K562 (cell line): ENCODE measurements at regions not wholly inside any gene's neighbourhood (a gene's known extent, or its start where the extent isn't known, plus 50 kb on each side); places are given as distances from the start of the nearest gene placed in this dataset.
A peak's percentile ranks its signal among the peaks of the same experiment; 100 is the strongest.

Experiments used
- ATAC-seq: fragments of 200-7000 bp; cut with Tn5 transposase; 3 replicates; pipeline ENCODE4 v1.9.1; 2020; ENCODE audit warnings: moderate library complexity
- BruUV-seq: library from RNA; stranded (reverse); fragments of 400-500 nt; replicated peaks from 2 replicates; lab custom pipeline; 2021; lab: Mats Ljungman, UMichigan
- CTCF ChIA-PET: fragments of 300-600 bp; formaldehyde crosslinking; extraction: SDS; loops from one replicate; lab custom pipeline; 2021; ENCODE audit warnings: low intra/inter-chr PET ratio; lab: Yijun Ruan, JAX
- POLR2A ChIA-PET: fragments of 300-600, 350-650 bp; sonication (Branson Sonifier 250); formaldehyde crosslinking; extraction: SDS; loops from one replicate; lab custom pipeline; 2021; ENCODE audit warnings: antibody characterized with exemption, inconsistent platforms; lab: Yijun Ruan, JAX
- DNase-seq, 4 experiments: peaks; one replicate each; pipeline versions ENCODE4 v3.0.0 to v3.0.0-alpha.2; 2011 to 2018; ENCODE audit warnings: low spot score in 3 of 4, mixed read lengths in 3 of 4; ENCODE audit errors: extremely low read depth in 1 of 4
- FAIRE-seq: peaks from 2 replicates; lab custom pipeline; 2011; peaks lifted over from hg19 to GRCh38; lab: Jason Lieb, UNC
- H2AFZ ChIP-seq: 2 replicates; pipeline ENCODE4 v1.6.0; 2011; ENCODE audit warnings: low read depth, low read length, control low read depth, inconsistent platforms
- H3K27ac ChIP-seq: fragments of 200-600 bp; 3 replicates; pipeline ENCODE4 v1.8.0; 2011; ENCODE audit warnings: low read depth, mild to moderate bottlenecking, control low read depth, inconsistent platforms, low read length, moderate library complexity, mixed read lengths; ENCODE audit errors: extremely low read depth
- H3K27me3 ChIP-seq, 2 experiments: fragments of 300-600 bp in 1 of 2; 2 replicates in 1 of 2; 3 replicates in 1 of 2; pipeline versions ENCODE4 v1.6.0 to v1.8.0; 2011; ENCODE audit warnings: inconsistent platforms in 2 of 2, low read length in 2 of 2, mild to moderate bottlenecking in 1 of 2, mixed read lengths in 1 of 2, moderate library complexity in 1 of 2; ENCODE audit not compliant: control insufficient read depth in 2 of 2, insufficient read depth in 2 of 2
- H3K36me3 ChIP-seq: fragments of 300-600 bp; 3 replicates; pipeline ENCODE4 v1.8.0; 2011; ENCODE audit warnings: mild to moderate bottlenecking, low read length, inconsistent platforms; ENCODE audit not compliant: control insufficient read depth, insufficient read depth
- H3K4me1 ChIP-seq, 2 experiments: fragments of 200-600 bp in 1 of 2; replicated peaks in 1 of 2; 2 replicates in 1 of 2; 3 replicates in 1 of 2; pipeline versions ENCODE4 v1.5.1 to v1.8.0; 2011; ENCODE audit warnings: inconsistent platforms in 2 of 2, low read length in 2 of 2, mild to moderate bottlenecking in 1 of 2, mixed read lengths in 1 of 2, moderate library complexity in 1 of 2; ENCODE audit not compliant: control insufficient read depth in 2 of 2, insufficient read depth in 2 of 2
- H3K4me2 ChIP-seq: 2 replicates; pipeline ENCODE4 v1.6.1; 2011; ENCODE audit warnings: low read length, control low read depth, inconsistent platforms, mixed read lengths; ENCODE audit not compliant: insufficient read depth
- H3K4me3 ChIP-seq: fragments of 200-600 bp; sonication (generic), shearing (Covaris generic); 2 replicates; pipeline ENCODE4 v1.5.1; 2016; ENCODE audit warnings: control low read depth, inconsistent platforms
- H3K79me2 ChIP-seq: fragments of 200-600 bp; 3 replicates; pipeline ENCODE4 v1.8.0; 2011; ENCODE audit warnings: low read length, inconsistent platforms; ENCODE audit not compliant: control insufficient read depth, insufficient read depth
- H3K9ac ChIP-seq, 2 experiments: 2 replicates each; pipeline versions ENCODE4 v1.6.0 to v1.6.1; 2011; ENCODE audit warnings: low read depth in 2 of 2, low read length in 2 of 2, control low read depth in 1 of 2, inconsistent platforms in 1 of 2, mild to moderate bottlenecking in 1 of 2, mixed read lengths in 1 of 2; ENCODE audit not compliant: insufficient read depth in 1 of 2
- H3K9me1 ChIP-seq: one replicate; pipeline ENCODE4 v1.6.0; 2011; ENCODE audit warnings: inconsistent platforms, mild to moderate bottlenecking, low read length, moderate library complexity; ENCODE audit not compliant: control insufficient read depth, insufficient read depth
- H3K9me3 ChIP-seq: replicated peaks from 2 replicates; pipeline ENCODE4 v1.5.1; 2011; ENCODE audit warnings: low read depth, low read length, inconsistent platforms; ENCODE audit not compliant: control insufficient read depth, insufficient read depth
- H4K20me1 ChIP-seq: replicated peaks from 2 replicates; pipeline ENCODE4 v1.6.1; 2011; ENCODE audit warnings: low read length, inconsistent platforms, mixed read lengths; ENCODE audit not compliant: control insufficient read depth, insufficient read depth
- NRF1 ChIP-seq, 2 experiments: fragments of 450-650 bp; IDR thresholded peaks in 1 of 2; conservative IDR thresholded peaks in 1 of 2; 2 replicates each; pipeline ENCODE4 v1.6.1; 2014; ENCODE audit warnings: mild to moderate bottlenecking in 2 of 2
- ZFP36 ChIP-seq: fragments of 150-350 bp; IDR thresholded peaks from 2 replicates; pipeline ENCODE4 v1.6.1; 2018; ENCODE audit warnings: low read length, low read depth; ENCODE audit not compliant: partially characterized antibody
- ZHX1 ChIP-seq: fragments of 150-350 bp; conservative IDR thresholded peaks from 2 replicates; pipeline ENCODE4 v1.6.1; 2014; ENCODE audit warnings: low read length
- WGBS: fragments of 100-300 bp; shearing (Covaris generic); methylation state at CpG from one replicate; pipeline ENCODE4 v1.1.6; 2016; ENCODE audit warnings: low coverage, mixed read lengths; ENCODE audit not compliant: insufficient coverage; ENCODE audit errors: missing lambda C conversion rate; 5-methylcytosine and 5-hydroxymethylcytosine counted together
- in situ Hi-C: fragments of 300-500 bp; cut with MboI; formaldehyde crosslinking; loops from 4 replicates; pipeline ENCODE4 v1.15.0; 2018; ENCODE audit warnings: inconsistent platforms, mixed read lengths
- intact Hi-C: fragments of 100-400 bp; cut with micrococcal nuclease; formaldehyde crosslinking; loops from 2 replicates; pipeline ENCODE4 v1.14.2; 2022

- no peaks in the 10 kb centered on the region for H3K9me3 ChIP-seq
- FAIRE-seq (no peak), ATAC-seq (no peak), DNase-seq (no peak)
- no peaks in the 10 kb centered on the region for H3K36me3 ChIP-seq
- BruUV-seq, result no TSS peak
- TF ChIP-seq NRF1 (conservative IDR thresholded peaks at IDR 0.05 in 1 of 2, IDR thresholded peaks at IDR 0.05 in 1 of 2) (peak; percentile 15 to 34; a peak in 2 of 4 replicates), ZFP36 (peak; percentile 18), ZHX1 (no peak)
- intact Hi-C loops, result no loop called here
- H3K4me2 ChIP-seq, result no peak overlapping the region
- H2AFZ ChIP-seq, result no peak overlapping the region
- no peaks in the 10 kb centered on the region for H4K20me1 ChIP-seq
- H3K27ac ChIP-seq, result no peak overlapping the region
- POLR2A ChIA-PET, result interaction anchor here (0.6 kb wide), 1 partner anchor 16 kb away, joined by 4 read pairs; no protein-coding TSS in a partner anchor
- no peaks in the 10 kb centered on the region for H3K9me1 ChIP-seq
- in situ Hi-C loops, result no loop called here
- H3K79me2 ChIP-seq, result no peaks in the 10 kb centered on the region
- no peak overlapping the region for H3K9ac ChIP-seq
- no peaks in the 10 kb centered on the region for H3K4me1 ChIP-seq
- 0% methylated on average over 7 of the region's 7 CpGs for WGBS
- H3K27me3 ChIP-seq, result peaks cover 0 to 3% of the 10 kb centered on the region in 2 experiments; a peak in 1 of 5 replicates
- CTCF ChIA-PET, result no interaction called here
- no peak overlapping the region for H3K4me3 ChIP-seq
Observed at GRCh38 chr9:113708821-113709713, 167.0 kb upstream of the ZNF618 start.
